ENCODE measurements at regions not wholly inside any gene's neighbourhood (a gene's known extent, or its start where the extent isn't known, plus 50 kb on each side); places are given as distances from the start of the nearest gene placed in this dataset.
"Not testable (repeated sequence)": the region's sequence is repeated elsewhere in the genome, so short reads cannot be mapped to it uniquely, and the experiment has no call there.

DNA sequence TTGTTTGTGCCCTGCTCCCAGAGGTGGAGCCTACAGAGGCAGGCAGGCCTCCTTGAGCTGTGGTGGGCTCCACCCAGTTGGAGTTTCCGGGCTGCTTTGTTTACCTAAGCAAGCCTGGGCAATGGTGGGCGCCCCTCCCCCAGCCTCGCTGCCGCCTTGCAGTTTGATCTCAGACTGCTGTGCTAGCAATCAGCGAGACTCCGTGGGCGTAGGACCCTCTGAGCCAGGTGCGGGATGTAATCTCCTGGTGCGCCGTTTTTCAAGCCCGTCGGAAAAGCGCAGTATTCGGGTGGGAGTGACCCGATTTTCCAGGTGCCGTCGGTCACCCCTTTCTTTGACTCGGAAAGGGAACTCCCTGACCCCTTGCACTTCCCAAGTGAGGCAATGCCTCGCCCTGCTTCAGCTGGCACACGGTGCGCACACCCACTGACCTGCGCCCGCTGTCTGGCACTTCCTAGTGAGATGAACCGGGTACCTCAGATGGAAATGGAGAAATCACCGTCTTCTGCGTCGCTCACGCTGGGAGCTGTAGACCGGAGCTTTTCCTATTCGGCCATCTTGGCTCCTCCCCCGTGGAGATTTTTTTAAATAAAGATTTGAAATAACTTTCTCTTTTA lies 189.2 kb upstream of the WSB1 start:
- DNase-seq (ENCODE audit: low read depth, low spot score); POLR2A ChIA-PET; CTCF ChIA-PET; H3K4me3 ChIP-seq (ENCODE audit: low read depth, low read length): not testable (repeated sequence)

DNA sequence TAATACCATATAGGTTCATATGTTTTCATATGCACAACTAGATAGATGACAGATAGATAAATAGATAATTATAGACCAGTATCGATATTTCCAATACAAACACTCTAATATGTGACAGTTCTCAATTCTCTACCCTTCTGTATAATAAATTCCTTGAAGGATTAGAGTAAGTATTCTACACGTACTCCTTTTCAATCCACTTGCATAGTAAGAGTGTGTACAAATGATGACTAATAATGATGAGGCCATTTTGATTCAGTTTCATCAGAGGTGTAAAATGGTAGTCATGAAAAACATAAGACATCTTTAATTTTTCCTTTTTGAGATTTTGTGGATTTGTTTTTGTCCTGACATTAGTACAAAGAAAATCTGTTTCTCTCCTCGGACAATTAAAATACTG lies 188.3 kb upstream of the WSB1 start:
- no peak overlapping the region for H3K4me3 ChIP-seq (ENCODE audit: low read depth, low read length)
- CTCF ChIA-PET = no interaction called here
- POLR2A ChIA-PET = no interaction called here
- TF ChIP-seq, protein P1, sequence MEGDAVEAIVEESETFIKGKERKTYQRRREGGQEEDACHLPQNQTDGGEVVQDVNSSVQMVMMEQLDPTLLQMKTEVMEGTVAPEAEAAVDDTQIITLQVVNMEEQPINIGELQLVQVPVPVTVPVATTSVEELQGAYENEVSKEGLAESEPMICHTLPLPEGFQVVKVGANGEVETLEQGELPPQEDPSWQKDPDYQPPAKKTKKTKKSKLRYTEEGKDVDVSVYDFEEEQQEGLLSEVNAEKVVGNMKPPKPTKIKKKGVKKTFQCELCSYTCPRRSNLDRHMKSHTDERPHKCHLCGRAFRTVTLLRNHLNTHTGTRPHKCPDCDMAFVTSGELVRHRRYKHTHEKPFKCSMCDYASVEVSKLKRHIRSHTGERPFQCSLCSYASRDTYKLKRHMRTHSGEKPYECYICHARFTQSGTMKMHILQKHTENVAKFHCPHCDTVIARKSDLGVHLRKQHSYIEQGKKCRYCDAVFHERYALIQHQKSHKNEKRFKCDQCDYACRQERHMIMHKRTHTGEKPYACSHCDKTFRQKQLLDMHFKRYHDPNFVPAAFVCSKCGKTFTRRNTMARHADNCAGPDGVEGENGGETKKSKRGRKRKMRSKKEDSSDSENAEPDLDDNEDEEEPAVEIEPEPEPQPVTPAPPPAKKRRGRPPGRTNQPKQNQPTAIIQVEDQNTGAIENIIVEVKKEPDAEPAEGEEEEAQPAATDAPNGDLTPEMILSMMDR (IDR thresholded peaks at IDR 0.05; ENCODE audit: insufficient read depth, low read length, missing control alignments) = no peak
- DNase-seq (ENCODE audit: low read depth, low spot score) = no peak

DNA sequence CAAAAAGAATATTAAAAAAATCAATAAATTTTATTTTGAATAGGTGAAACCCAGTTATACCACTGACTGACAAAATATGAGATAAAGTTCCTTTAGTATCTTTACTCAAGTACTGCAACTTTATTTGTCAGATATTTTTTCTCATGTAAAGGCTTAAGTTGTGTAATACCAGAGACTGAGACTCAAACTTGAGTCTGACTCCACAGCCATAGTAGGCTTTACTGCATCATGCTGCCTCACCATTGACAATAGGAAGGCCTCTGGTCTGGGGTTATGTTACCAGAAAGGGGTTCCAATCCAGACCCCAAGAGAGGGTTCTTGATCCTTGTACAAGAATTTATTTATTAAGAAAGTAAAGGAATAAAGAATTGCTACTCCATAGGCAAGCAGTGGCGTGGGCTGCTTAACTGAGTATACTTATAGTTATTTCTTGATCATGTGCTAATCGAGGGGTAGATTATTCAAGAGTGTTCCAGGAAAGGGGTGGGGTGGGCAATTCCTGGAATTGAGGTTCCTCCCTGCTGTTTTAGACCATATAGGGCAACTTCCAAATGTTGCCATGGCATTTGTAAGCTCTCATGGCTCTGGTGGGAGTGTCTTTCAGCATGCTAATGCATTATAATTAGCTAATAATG lies 187.4 kb upstream of the WSB1 start:
- ChIA-PET CTCF (no interaction called here), POLR2A (no interaction called here)
- TF ChIP-seq, protein P1 (IDR thresholded peaks at IDR 0.05; ENCODE audit: insufficient read depth, low read length, missing control alignments) = no peak
- DNase-seq (ENCODE audit: low read depth, low spot score) = no peak
- no peak overlapping the region for H3K4me3 ChIP-seq (ENCODE audit: low read depth, low read length)

DNA sequence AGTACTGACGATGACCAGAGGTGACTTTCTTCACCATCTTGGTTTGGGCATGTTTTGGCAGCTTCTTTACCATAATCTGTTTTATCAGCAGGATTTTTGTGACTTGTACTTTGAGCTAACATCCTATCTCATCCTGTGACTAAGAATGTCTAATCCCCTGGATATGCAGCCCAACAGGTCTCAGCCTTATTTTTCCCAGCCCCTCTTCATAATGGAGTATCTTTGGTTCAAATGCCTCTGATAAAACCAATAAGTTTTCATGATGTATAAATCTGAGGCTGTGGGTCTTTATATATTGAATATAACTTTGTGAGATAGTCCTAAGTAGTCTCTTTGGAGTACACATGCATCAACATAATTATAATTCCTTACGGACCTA lies 186.9 kb upstream of the WSB1 start:
- TF ChIP-seq, protein P1 (IDR thresholded peaks at IDR 0.05; ENCODE audit: insufficient read depth, low read length, missing control alignments) = no peak
- no peak for DNase-seq (ENCODE audit: low read depth, low spot score)
- H3K4me3 ChIP-seq (ENCODE audit: low read depth, low read length) = no peak overlapping the region
- POLR2A ChIA-PET = no interaction called here
- CTCF ChIA-PET = no interaction called here

DNA sequence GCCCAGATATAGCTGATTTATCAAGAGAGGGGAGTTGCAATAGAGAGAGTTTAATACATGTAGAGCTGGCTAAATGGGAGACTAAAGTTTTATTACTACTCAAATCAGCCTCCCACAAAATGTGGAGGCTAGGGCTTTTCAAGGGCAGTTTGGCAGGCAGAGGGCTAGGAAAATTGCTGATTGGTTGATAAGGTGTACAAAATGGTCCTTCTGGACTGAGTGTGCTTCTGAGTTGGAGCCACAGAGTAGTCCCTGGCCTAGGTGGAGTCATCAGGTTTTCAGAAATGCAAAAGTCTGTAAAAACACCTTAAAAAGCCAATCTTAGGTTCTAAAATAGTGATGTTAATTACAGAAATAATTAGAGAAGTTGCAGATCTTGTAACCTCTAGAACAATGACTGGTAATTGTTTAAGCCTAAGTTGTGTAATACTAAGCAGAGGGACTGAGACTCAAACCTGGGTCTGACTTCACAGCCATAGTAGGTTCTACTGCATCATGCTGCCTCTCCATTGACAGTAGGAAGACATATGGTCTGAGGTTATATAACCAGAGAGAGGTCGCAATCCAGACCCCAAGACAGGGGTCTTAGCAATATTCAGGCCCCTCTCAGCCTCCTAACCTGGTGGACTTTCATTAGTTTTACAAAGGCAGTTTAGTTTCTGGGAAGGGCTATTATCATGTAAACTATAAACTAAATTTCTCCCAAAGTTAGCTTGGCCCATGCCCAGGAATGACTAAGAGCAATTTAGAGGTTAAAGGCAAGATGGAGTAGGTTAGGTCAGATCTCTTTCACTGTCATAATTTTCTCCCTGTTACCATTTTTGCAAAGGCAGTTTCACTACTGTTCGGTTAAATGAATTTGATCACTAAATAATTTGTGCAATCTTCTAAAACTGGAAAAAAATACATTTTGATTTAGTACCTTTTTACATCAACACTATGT lies 186.3 kb upstream of the WSB1 start:
- H3K4me3 ChIP-seq (ENCODE audit: low read depth, low read length); CTCF ChIA-PET; POLR2A ChIA-PET; DNase-seq (ENCODE audit: low read depth, low spot score): not testable (repeated sequence)

DNA sequence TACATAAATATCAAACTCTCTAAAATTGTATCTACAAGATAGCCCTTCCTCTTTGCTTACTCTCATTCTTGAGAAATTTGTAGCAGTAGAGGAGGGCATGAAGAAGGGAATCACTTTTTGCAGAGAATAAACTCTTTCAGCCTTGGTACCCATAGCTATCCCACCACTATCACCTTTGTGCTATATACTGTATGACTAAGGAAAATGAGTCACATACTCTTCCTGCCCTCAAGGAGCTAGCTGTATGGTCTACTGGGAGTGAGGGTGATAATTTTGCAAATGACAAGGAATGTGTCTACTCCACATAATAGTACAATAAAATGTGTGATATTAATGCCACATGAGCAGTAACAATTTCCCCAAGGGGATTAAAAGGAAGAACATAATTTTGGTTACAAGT lies 184.6 kb upstream of the WSB1 start:
- ChIA-PET CTCF (no interaction called here), POLR2A (no interaction called here)
- DNase-seq (ENCODE audit: low read depth, low spot score) = no peak
- H3K4me3 ChIP-seq (ENCODE audit: low read depth, low read length) = no peak overlapping the region
- TF ChIP-seq, protein P1 (IDR thresholded peaks at IDR 0.05; ENCODE audit: insufficient read depth, low read length, missing control alignments) = no peak

DNA sequence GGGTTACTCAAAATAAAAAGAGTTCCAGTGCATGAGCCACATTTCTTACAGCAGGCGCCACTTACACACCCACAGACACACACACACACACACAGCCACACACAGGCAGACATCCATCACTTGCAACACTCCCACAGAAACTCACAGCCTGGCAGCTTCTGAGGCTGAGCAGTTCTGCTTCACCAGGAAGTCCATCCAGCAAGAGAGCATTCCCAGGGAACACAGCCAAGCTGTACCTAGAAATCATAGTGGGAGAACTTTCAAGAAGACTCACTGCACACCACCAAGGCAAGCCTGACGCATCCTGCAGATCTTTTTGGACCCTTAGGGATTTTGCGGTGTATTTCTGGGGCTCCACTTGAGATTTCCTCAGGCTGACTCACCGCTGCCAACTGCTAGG lies 140.9 kb upstream of the WSB1 start:
- ChIA-PET CTCF (no interaction called here), POLR2A (no interaction called here)
- no peak overlapping the region for H3K4me3 ChIP-seq (ENCODE audit: low read depth, low read length)
- TF ChIP-seq, protein P1 (IDR thresholded peaks at IDR 0.05; ENCODE audit: insufficient read depth, low read length, missing control alignments) = no peak
- no peak for DNase-seq (ENCODE audit: low read depth, low spot score)

Measured in AG04449 (cell line).